Neural cell (in vitro differentiated cells): ENCODE measurements at regions not wholly inside any gene's neighbourhood (a gene's known extent, or its start where the extent isn't known, plus 50 kb on each side); places are given as distances from the start of the nearest gene placed in this dataset.

Source experiments
- H2AFZ ChIP-seq: fragments of 200-600, 300-800 bp; sonication (generic), shearing (Covaris generic); 2 replicates; pipeline ENCODE4 v1.6.0; 2014; ENCODE audit warnings: low read depth, mild to moderate bottlenecking, antibody characterized with exemption, low read length, moderate library complexity
- H3F3A ChIP-seq: fragments of 200-600 bp; shearing (Covaris generic); 2 replicates; pipeline ENCODE4 v1.6.1; 2016; ENCODE audit warnings: mild to moderate bottlenecking, moderate library complexity, mixed read lengths, antibody characterized with exemption, low read length; ENCODE audit not compliant: insufficient read depth, poor library complexity, severe bottlenecking
- H3K27ac ChIP-seq: fragments of 200-600, 300-800 bp; sonication (generic), shearing (Covaris generic); 2 replicates; pipeline ENCODE4 v1.5.1; 2014; ENCODE audit warnings: mild to moderate bottlenecking, low read length, moderate library complexity
- H3K27me3 ChIP-seq: fragments of 300-800, 200-600 bp; sonication (generic), shearing (Covaris generic); 2 replicates; pipeline ENCODE4 v1.6.0; 2014; ENCODE audit warnings: mild to moderate bottlenecking, low read depth, low read length, moderate library complexity; ENCODE audit not compliant: insufficient read depth
- H3K36me3 ChIP-seq: fragments of 300-800, 200-600 bp; sonication (generic), shearing (Covaris generic); 2 replicates; pipeline ENCODE4 v1.5.1; 2014; ENCODE audit warnings: mild to moderate bottlenecking, antibody characterized with exemption, low read length, moderate library complexity; ENCODE audit not compliant: insufficient read depth
- H3K4me2 ChIP-seq: fragments of 300-800, 200-600 bp; sonication (generic), shearing (Covaris generic); 2 replicates; pipeline ENCODE4 v1.6.0; 2014; ENCODE audit warnings: mild to moderate bottlenecking, low read length
- H3K4me3 ChIP-seq: fragments of 300-800, 200-600 bp; sonication (generic), shearing (Covaris generic); 2 replicates; pipeline ENCODE4 v1.5.1; 2014; ENCODE audit warnings: mild to moderate bottlenecking, low read length, moderate library complexity
- H3K79me2 ChIP-seq: fragments of 200-600 bp; shearing (Covaris generic); replicated peaks from 2 replicates; pipeline ENCODE4 v1.6.0; 2014; ENCODE audit warnings: mild to moderate bottlenecking, low read length, moderate library complexity; ENCODE audit not compliant: insufficient read depth
- H3K9ac ChIP-seq: fragments of 300-800, 200-600 bp; sonication (generic), shearing (Covaris generic); 2 replicates; pipeline ENCODE4 v1.6.1; 2016; ENCODE audit warnings: mild to moderate bottlenecking, low read length, mixed read lengths
- H3K9me2 ChIP-seq: fragments of 200-600 bp; shearing (Covaris generic); 2 replicates; pipeline ENCODE4 v1.6.1; 2016; ENCODE audit warnings: mild to moderate bottlenecking, low read length, mixed read lengths; ENCODE audit not compliant: insufficient read depth
- H3K9me3 ChIP-seq: fragments of 200-600, 300-800 bp; sonication (generic), shearing (Covaris generic); 2 replicates; pipeline ENCODE4 v1.6.1; 2016; ENCODE audit warnings: mild to moderate bottlenecking, mixed run types, low read length, moderate library complexity, mixed read lengths
- H4K20me1 ChIP-seq: fragments of 200-600 bp; shearing (Covaris generic); 2 replicates; pipeline ENCODE4 v1.6.1; 2016; ENCODE audit warnings: mild to moderate bottlenecking, mixed run types; ENCODE audit not compliant: insufficient read depth
- CTCF ChIP-seq: fragments of 450-650 bp; IDR thresholded peaks from 2 replicates; pipeline ENCODE4 v1.5.1; 2014; ENCODE audit warnings: antibody characterized with exemption, mild to moderate bottlenecking, moderate library complexity; ENCODE audit not compliant: poor library complexity, severe bottlenecking
- EP300 ChIP-seq: fragments of 450-650 bp; conservative IDR thresholded peaks from 2 replicates; pipeline ENCODE4 v1.6.1; 2014; ENCODE audit warnings: antibody characterized with exemption, mild to moderate bottlenecking, moderate library complexity; ENCODE audit not compliant: poor library complexity, severe bottlenecking
- EZH2 ChIP-seq: fragments of 200-600, 300-800 bp; shearing (Covaris generic), sonication (generic); IDR thresholded peaks from 2 replicates; pipeline ENCODE4 v1.6.1; 2014; ENCODE audit warnings: antibody characterized with exemption, low read length, borderline replicate concordance, mild to moderate bottlenecking; ENCODE audit not compliant: insufficient read depth, poor library complexity, severe bottlenecking
- MXI1 ChIP-seq: fragments of 450-650 bp; conservative IDR thresholded peaks from 2 replicates; pipeline ENCODE4 v1.6.1; 2014; ENCODE audit warnings: antibody characterized with exemption, mild to moderate bottlenecking; ENCODE audit not compliant: poor library complexity, severe bottlenecking
- POLR2AphosphoS5 ChIP-seq: IDR thresholded peaks from 2 replicates; pipeline ENCODE4 v1.6.1; 2012
- RAD21 ChIP-seq: fragments of 450-650 bp; conservative IDR thresholded peaks from 2 replicates; pipeline ENCODE4 v1.6.1; 2014; ENCODE audit warnings: antibody characterized with exemption, mild to moderate bottlenecking, moderate library complexity
- REST ChIP-seq: IDR thresholded peaks from 2 replicates; pipeline ENCODE4 v1.6.1; 2012; ENCODE audit warnings: borderline replicate concordance
- SMC3 ChIP-seq: fragments of 450-650 bp; conservative IDR thresholded peaks from 2 replicates; pipeline ENCODE4 v1.6.1; 2014; ENCODE audit warnings: antibody characterized with exemption, mild to moderate bottlenecking, moderate library complexity; ENCODE audit not compliant: poor library complexity
- TAF1 ChIP-seq: IDR thresholded peaks from 2 replicates; pipeline ENCODE4 v1.6.1; 2012; ENCODE audit warnings: low read depth

- no peaks in the 10 kb centered on the region for H4K20me1 ChIP-seq
- no peaks in the 10 kb centered on the region for H3K9me3 ChIP-seq
- no peak overlapping the region for H3K4me3 ChIP-seq
- TF ChIP-seq EP300 = no peak
- no peak for TF ChIP-seq MXI1
- TF ChIP-seq RAD21 = no peak
- TF ChIP-seq SMC3 = no peak
- TF ChIP-seq TAF1 = no peak
- H3K27ac ChIP-seq = no peak overlapping the region
- H3K9ac ChIP-seq = no peak overlapping the region
- no peaks in the 10 kb centered on the region for H3K36me3 ChIP-seq
- no peaks in the 10 kb centered on the region for H3K27me3 ChIP-seq
- H3K4me2 ChIP-seq = no peak overlapping the region
- no peaks in the 10 kb centered on the region for H3K79me2 ChIP-seq
- no peaks in the 10 kb centered on the region for H3F3A ChIP-seq
- H2AFZ ChIP-seq = no peak overlapping the region
- H3K9me2 ChIP-seq = no peaks in the 10 kb centered on the region
These were observed 173.2 kb upstream of the EYA4 start for GRCh38 chr6:133067960-133068359.

GRCh38 chr6:133070410-133071043 is 170.6 kb upstream of the EYA4 start:
- Histone ChIP-seq H3K9ac (no peak overlapping the region), H3K9me3 (no peaks in the 10 kb centered on the region), H3K9me2 (no peaks in the 10 kb centered on the region), H3K27me3 (no peaks in the 10 kb centered on the region), H3K36me3 (no peaks in the 10 kb centered on the region), H3K27ac (no peak overlapping the region), H3F3A (no peaks in the 10 kb centered on the region), H3K79me2 (no peaks in the 10 kb centered on the region), H3K4me2 (no peak overlapping the region), H2AFZ (no peak overlapping the region), H4K20me1 (no peaks in the 10 kb centered on the region), H3K4me3 (no peak overlapping the region)
- TF ChIP-seq SMC3 (no peak), REST (no peak), TAF1 (no peak), MXI1 (no peak), CTCF (no peak), EZH2 (no peak), POLR2AphosphoS5 (no peak), EP300 (no peak), RAD21 (no peak)
